ENCODE measurements at regions not wholly inside any gene's neighbourhood (a gene's known extent, or its start where the extent isn't known, plus 50 kb on each side); places are given as distances from the start of the nearest gene placed in this dataset.

GRCh38 chr6:14705841-14706377, 540.0 kb upstream of the JARID2 start:
- Histone ChIP-seq H3K4me1 (ENCODE audit: low read length) (no peaks in the 10 kb centered on the region), H3K4me2 (ENCODE audit: low read depth, low read length) (no peak overlapping the region), H3K9ac (ENCODE audit: low read length) (no peak overlapping the region), H3K4me3 (ENCODE audit: low read length) (no peak overlapping the region), H3K27ac (ENCODE audit: low read length) (no peak overlapping the region), H3K27me3 (replicated peaks; ENCODE audit: insufficient read depth, low read length) (no peaks in the 10 kb centered on the region), H3F3A (ENCODE audit: insufficient read depth, low read length) (no peaks in the 10 kb centered on the region), H3K9me2 (replicated peaks; ENCODE audit: insufficient read depth, low read length) (no peaks in the 10 kb centered on the region), H3K9me3 (replicated peaks; ENCODE audit: insufficient read depth, low read length) (no peaks in the 10 kb centered on the region), H3K36me3 (replicated peaks; ENCODE audit: insufficient read depth, low read length) (no peaks in the 10 kb centered on the region), H3K79me2 (ENCODE audit: low read length) (no peaks in the 10 kb centered on the region), H2AFZ (ENCODE audit: low read length) (no peak overlapping the region), H4K20me1 (ENCODE audit: insufficient read depth, low read length) (no peaks in the 10 kb centered on the region)
- TF ChIP-seq CTCF (IDR thresholded peaks at IDR 0.05; ENCODE audit: low read length): no peak
- TF ChIP-seq EZH2phosphoT487 (IDR thresholded peaks at IDR 0.05; ENCODE audit: low read length): no peak
- no peak for TF ChIP-seq EZH2 (optimal IDR thresholded peaks at IDR 0.05; ENCODE audit: low read depth, low read length)
- no peak for DNase-seq

GRCh38 chr6:14706378-14706929, 539.4 kb upstream of the JARID2 start:
- no peak for DNase-seq
- no peaks in the 10 kb centered on the region for H3K36me3 ChIP-seq (replicated peaks; ENCODE audit: insufficient read depth, low read length)
- H4K20me1 ChIP-seq (ENCODE audit: insufficient read depth, low read length): no peaks in the 10 kb centered on the region
- no peaks in the 10 kb centered on the region for H3F3A ChIP-seq (ENCODE audit: insufficient read depth, low read length)
- H3K4me3 ChIP-seq (ENCODE audit: low read length): no peak overlapping the region
- H3K9ac ChIP-seq (ENCODE audit: low read length): no peak overlapping the region
- H3K27me3 ChIP-seq (replicated peaks; ENCODE audit: insufficient read depth, low read length): no peaks in the 10 kb centered on the region
- no peak overlapping the region for H2AFZ ChIP-seq (ENCODE audit: low read length)
- H3K4me1 ChIP-seq (ENCODE audit: low read length): no peaks in the 10 kb centered on the region
- TF ChIP-seq CTCF (IDR thresholded peaks at IDR 0.05; ENCODE audit: low read length) (no peak), EZH2phosphoT487 (IDR thresholded peaks at IDR 0.05; ENCODE audit: low read length) (no peak), EZH2 (optimal IDR thresholded peaks at IDR 0.05; ENCODE audit: low read depth, low read length) (no peak)
- H3K4me2 ChIP-seq (ENCODE audit: low read depth, low read length): no peak overlapping the region
- H3K79me2 ChIP-seq (ENCODE audit: low read length): no peaks in the 10 kb centered on the region
- H3K9me3 ChIP-seq (replicated peaks; ENCODE audit: insufficient read depth, low read length): no peaks in the 10 kb centered on the region
- H3K27ac ChIP-seq (ENCODE audit: low read length): no peak overlapping the region
- no peaks in the 10 kb centered on the region for H3K9me2 ChIP-seq (replicated peaks; ENCODE audit: insufficient read depth, low read length)

- no peaks in the 10 kb centered on the region for H3K27me3 ChIP-seq (replicated peaks; ENCODE audit: insufficient read depth, low read length)
- no peak for DNase-seq
- H2AFZ ChIP-seq (ENCODE audit: low read length): no peak overlapping the region
- H4K20me1 ChIP-seq (ENCODE audit: insufficient read depth, low read length): no peaks in the 10 kb centered on the region
- no peaks in the 10 kb centered on the region for H3K4me1 ChIP-seq (ENCODE audit: low read length)
- no peak overlapping the region for H3K4me3 ChIP-seq (ENCODE audit: low read length)
- no peaks in the 10 kb centered on the region for H3K79me2 ChIP-seq (ENCODE audit: low read length)
- no peaks in the 10 kb centered on the region for H3K9me3 ChIP-seq (replicated peaks; ENCODE audit: insufficient read depth, low read length)
- no peak overlapping the region for H3K9ac ChIP-seq (ENCODE audit: low read length)
- H3K9me2 ChIP-seq (replicated peaks; ENCODE audit: insufficient read depth, low read length): no peaks in the 10 kb centered on the region
- H3K4me2 ChIP-seq (ENCODE audit: low read depth, low read length): no peak overlapping the region
- H3F3A ChIP-seq (ENCODE audit: insufficient read depth, low read length): no peaks in the 10 kb centered on the region
- no peak overlapping the region for H3K27ac ChIP-seq (ENCODE audit: low read length)
- H3K36me3 ChIP-seq (replicated peaks; ENCODE audit: insufficient read depth, low read length): no peaks in the 10 kb centered on the region
- TF ChIP-seq EZH2phosphoT487 (IDR thresholded peaks at IDR 0.05; ENCODE audit: low read length) (no peak), CTCF (IDR thresholded peaks at IDR 0.05; ENCODE audit: low read length) (no peak), EZH2 (optimal IDR thresholded peaks at IDR 0.05; ENCODE audit: low read depth, low read length) (no peak)
Measured at GRCh38 chr6:14707276-14707675, 538.6 kb upstream of the JARID2 start.

All from MM.1S (cell line).